ENCODE measurements at regions not wholly inside any gene's neighbourhood (a gene's known extent, or its start where the extent isn't known, plus 50 kb on each side); places are given as distances from the start of the nearest gene placed in this dataset.

GRCh38 chr6:143605906-143606521 lies 71.8 kb upstream of the PHACTR2 start:
- H3K36me3 Mint-ChIP-seq (ENCODE audit: low read depth) = no peaks in the 10 kb centered on the region
- H3K4me1 Mint-ChIP-seq (ENCODE audit: low read depth) = peaks cover 6% of the 10 kb centered on the region

DNA sequence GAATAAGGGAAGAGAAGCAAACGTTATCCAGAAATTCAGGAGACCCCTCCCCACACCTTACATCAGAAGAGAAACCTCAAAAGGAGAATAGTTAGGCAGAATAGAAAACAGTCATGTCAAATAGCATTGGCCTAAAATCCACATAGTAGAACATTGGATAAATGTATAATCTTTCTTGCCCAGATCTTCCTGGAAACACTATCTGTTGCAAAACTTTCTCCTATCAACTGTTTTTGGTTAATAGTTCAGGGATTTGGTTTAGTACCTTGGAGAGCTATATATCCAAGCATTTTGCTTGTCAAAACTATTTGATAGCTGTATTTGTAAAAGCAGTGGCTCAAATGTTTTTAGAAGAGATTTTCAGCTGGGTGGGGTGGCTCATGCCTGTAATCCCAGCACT lies 74.3 kb upstream of the PHACTR2 start:
- CTCF ChIA-PET = no interaction called here
- intact Hi-C loops (cut with DNase I, micrococcal nuclease) = no loop called here
- H3K9me3 ChIP-seq (ENCODE audit: control insufficient read depth in 1 of 2, insufficient read depth in 1 of 2, low read length in 2 of 2) = no peaks in the 10 kb centered on the region
- H3K4me1 ChIP-seq (ENCODE audit: insufficient read depth, low read length) = peaks cover 5% of the 10 kb centered on the region
- no peak overlapping the region for H3K4me3 Mint-ChIP-seq
- POLR2A ChIA-PET = no interaction called here
- DNase-seq (no peak), ATAC-seq (ENCODE audit: poor library complexity) (no peak)
- no peaks in the 10 kb centered on the region for H3K36me3 ChIP-seq (ENCODE audit: insufficient read depth, low read length)
- no peaks in the 10 kb centered on the region for H3K27me3 Mint-ChIP-seq
- no peaks in the 10 kb centered on the region for H3K36me3 Mint-ChIP-seq (ENCODE audit: low read depth)
- H3K4me1 Mint-ChIP-seq (ENCODE audit: low read depth) = peaks cover 5% of the 10 kb centered on the region
- no peaks in the 10 kb centered on the region for H3K9me3 Mint-ChIP-seq
- H3K27ac ChIP-seq (ENCODE audit: low read depth in 1 of 2, low read length in 2 of 2) = no peak overlapping the region
- TF ChIP-seq, protein P1, sequence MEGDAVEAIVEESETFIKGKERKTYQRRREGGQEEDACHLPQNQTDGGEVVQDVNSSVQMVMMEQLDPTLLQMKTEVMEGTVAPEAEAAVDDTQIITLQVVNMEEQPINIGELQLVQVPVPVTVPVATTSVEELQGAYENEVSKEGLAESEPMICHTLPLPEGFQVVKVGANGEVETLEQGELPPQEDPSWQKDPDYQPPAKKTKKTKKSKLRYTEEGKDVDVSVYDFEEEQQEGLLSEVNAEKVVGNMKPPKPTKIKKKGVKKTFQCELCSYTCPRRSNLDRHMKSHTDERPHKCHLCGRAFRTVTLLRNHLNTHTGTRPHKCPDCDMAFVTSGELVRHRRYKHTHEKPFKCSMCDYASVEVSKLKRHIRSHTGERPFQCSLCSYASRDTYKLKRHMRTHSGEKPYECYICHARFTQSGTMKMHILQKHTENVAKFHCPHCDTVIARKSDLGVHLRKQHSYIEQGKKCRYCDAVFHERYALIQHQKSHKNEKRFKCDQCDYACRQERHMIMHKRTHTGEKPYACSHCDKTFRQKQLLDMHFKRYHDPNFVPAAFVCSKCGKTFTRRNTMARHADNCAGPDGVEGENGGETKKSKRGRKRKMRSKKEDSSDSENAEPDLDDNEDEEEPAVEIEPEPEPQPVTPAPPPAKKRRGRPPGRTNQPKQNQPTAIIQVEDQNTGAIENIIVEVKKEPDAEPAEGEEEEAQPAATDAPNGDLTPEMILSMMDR (IDR thresholded peaks at IDR 0.05) = no peak
- no peak overlapping the region for H3K27ac Mint-ChIP-seq
- H3K4me3 ChIP-seq (ENCODE audit: low read length) = no peak overlapping the region
- H3K27me3 ChIP-seq (ENCODE audit: control insufficient read depth in 1 of 2, insufficient read depth in 2 of 2, low read length in 2 of 2) = no peaks in the 10 kb centered on the region

More at GRCh38 chr6:143605906-143606521, 71.8 kb upstream of the PHACTR2 start:
- no peaks in the 10 kb centered on the region for H3K36me3 ChIP-seq (ENCODE audit: insufficient read depth, low read length)
- no peak for ATAC-seq (ENCODE audit: poor library complexity)
- H3K4me1 ChIP-seq (ENCODE audit: insufficient read depth, low read length) = no peaks in the 10 kb centered on the region
- H3K4me3 ChIP-seq (ENCODE audit: low read length) = no peak overlapping the region
- ChIA-PET POLR2A (no interaction called here), CTCF (interaction anchor here (0.7 kb wide), 1 partner anchor 8 kb away, joined by 3 read pairs; no protein-coding TSS in a partner anchor)
- H3K27ac Mint-ChIP-seq = no peak overlapping the region
- DNase-seq = no peak
- intact Hi-C loops (cut with DNase I, micrococcal nuclease) = no loop called here
- no peaks in the 10 kb centered on the region for H3K27me3 Mint-ChIP-seq
- H3K9me3 ChIP-seq (ENCODE audit: control insufficient read depth in 1 of 2, insufficient read depth in 1 of 2, low read length in 2 of 2) = no peaks in the 10 kb centered on the region
- no peaks in the 10 kb centered on the region for H3K9me3 Mint-ChIP-seq
- no peak overlapping the region for H3K27ac ChIP-seq (ENCODE audit: low read depth in 1 of 2, low read length in 2 of 2)
- TF ChIP-seq, protein P1 (IDR thresholded peaks at IDR 0.05) = no peak
- no peak overlapping the region for H3K4me3 Mint-ChIP-seq
- H3K27me3 ChIP-seq (ENCODE audit: control insufficient read depth in 1 of 2, insufficient read depth in 2 of 2, low read length in 2 of 2) = no peaks in the 10 kb centered on the region

DNA sequence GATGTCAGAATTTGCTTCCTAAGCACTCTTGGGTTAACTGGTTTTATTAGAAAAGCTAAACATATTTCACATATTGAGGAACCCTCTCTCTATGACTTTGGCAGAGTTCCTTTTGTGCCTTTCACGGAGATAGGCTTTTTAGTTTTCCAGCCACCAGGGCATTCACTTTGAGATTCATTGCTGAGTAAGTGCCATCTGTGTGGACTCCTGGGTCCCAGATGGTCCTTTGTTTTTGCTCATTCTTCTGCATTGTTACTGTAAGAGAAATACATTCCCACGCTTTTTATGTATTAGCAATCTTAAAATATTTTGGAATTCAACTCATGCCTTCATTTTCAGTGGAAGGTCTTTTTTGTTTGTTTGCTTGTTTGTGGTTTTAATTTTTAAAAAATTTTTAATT lies 76.3 kb upstream of the PHACTR2 start:
- POLR2A ChIA-PET = no interaction called here
- Mint-ChIP-seq H3K9me3 (no peaks in the 10 kb centered on the region), H3K4me1 (ENCODE audit: low read depth) (peaks cover 18% of the 10 kb centered on the region)

More for the DNA sequence above, 76.3 kb upstream of the PHACTR2 start:
- CTCF ChIA-PET = no interaction called here
- Histone ChIP-seq H3K9me3 (ENCODE audit: control insufficient read depth in 1 of 2, insufficient read depth in 1 of 2, low read length in 2 of 2) (no peaks in the 10 kb centered on the region), H3K27me3 (ENCODE audit: control insufficient read depth in 1 of 2, insufficient read depth in 2 of 2, low read length in 2 of 2) (no peaks in the 10 kb centered on the region), H3K4me1 (ENCODE audit: insufficient read depth, low read length) (peaks cover 14% of the 10 kb centered on the region), H3K4me3 (ENCODE audit: low read length) (no peak overlapping the region), H3K36me3 (ENCODE audit: insufficient read depth, low read length) (no peaks in the 10 kb centered on the region), H3K27ac (ENCODE audit: low read depth in 1 of 2, low read length in 2 of 2) (no peak overlapping the region)
- no peak overlapping the region for H3K4me3 Mint-ChIP-seq
- no peaks in the 10 kb centered on the region for H3K27me3 Mint-ChIP-seq
- ATAC-seq (ENCODE audit: poor library complexity) = no peak
- TF ChIP-seq, protein P1 (IDR thresholded peaks at IDR 0.05) = no peak
- no peak overlapping the region for H3K27ac Mint-ChIP-seq
- DNase-seq = no peak
- intact Hi-C loops (cut with DNase I, micrococcal nuclease) = no loop called here
- H3K36me3 Mint-ChIP-seq (ENCODE audit: low read depth) = no peaks in the 10 kb centered on the region
